IMR-90 (cell line): ENCODE measurements at regions not wholly inside any gene's neighbourhood (a gene's known extent, or its start where the extent isn't known, plus 50 kb on each side); places are given as distances from the start of the nearest gene placed in this dataset.

Experiments used
- ATAC-seq: fragments of 200-7000 bp; cut with Tn5 transposase; 2 replicates; pipeline ENCODE4 v1.9.1; 2020; ENCODE audit warnings: low read depth, mild to moderate bottlenecking, moderate library complexity
- BruUV-seq: library from RNA; stranded (reverse); fragments of 400-500 nt; replicated peaks from 2 replicates; lab custom pipeline; 2021; lab: Mats Ljungman, UMichigan
- CTCF ChIA-PET: fragments of 300-600 bp; formaldehyde crosslinking; extraction: SDS; loops from one replicate; lab custom pipeline; 2021; ENCODE audit warnings: antibody characterized with exemption; lab: Yijun Ruan, JAX
- POLR2A ChIA-PET: fragments of 300-600 bp; sonication (Branson Sonifier 250); formaldehyde crosslinking; loops from one replicate; lab custom pipeline; 2022; ENCODE audit warnings: antibody characterized with exemption; ENCODE audit not compliant: unreplicated experiment; lab: Charles Lee
- DNase-seq: peaks from one replicate; pipeline ENCODE4 v3.0.0; 2013
- H2AFZ ChIP-seq: replicated peaks from 2 replicates; pipeline ENCODE3; 2013; ENCODE audit warnings: low read length, mild to moderate bottlenecking; ENCODE audit not compliant: poor library complexity
- H2AK5ac ChIP-seq: 2 replicates; pipeline ENCODE4 v1.6.1; 2013; ENCODE audit warnings: low read depth, low read length, inconsistent platforms
- H2AK9ac ChIP-seq: replicated peaks from 2 replicates; pipeline ENCODE3; 2013; ENCODE audit warnings: mild to moderate bottlenecking, low read depth, low read length, moderate library complexity; ENCODE audit not compliant: poor library complexity
- H2BK120ac ChIP-seq: 2 replicates; pipeline ENCODE4 v1.6.1; 2013; ENCODE audit warnings: low read depth, low read length, inconsistent platforms
- H2BK15ac ChIP-seq: 3 replicates; pipeline ENCODE4 v1.6.1; 2013; ENCODE audit warnings: low read depth, low read length, inconsistent platforms
- H2BK20ac ChIP-seq: 2 replicates; pipeline ENCODE4 v1.6.1; 2013; ENCODE audit warnings: low read depth, mild to moderate bottlenecking, inconsistent platforms, low read length, moderate library complexity
- H2BK5ac ChIP-seq: 2 replicates; pipeline ENCODE4 v1.6.1; 2013; ENCODE audit warnings: mild to moderate bottlenecking, low read depth, low read length, inconsistent platforms; ENCODE audit not compliant: poor library complexity, severe bottlenecking
- H3K14ac ChIP-seq: replicated peaks from 2 replicates; pipeline ENCODE4 v1.6.1; 2013; ENCODE audit warnings: low read depth, low read length, inconsistent platforms
- H3K18ac ChIP-seq: 2 replicates; pipeline ENCODE4 v1.6.1; 2013; ENCODE audit warnings: low read depth, low read length, control low read depth
- H3K23ac ChIP-seq: 2 replicates; pipeline ENCODE4 v1.6.1; 2013; ENCODE audit warnings: low read depth, low read length, inconsistent platforms
- H3K27ac ChIP-seq: 2 replicates; pipeline ENCODE4 v1.5.1; 2013; ENCODE audit warnings: mild to moderate bottlenecking, control low read depth, low read length; ENCODE audit not compliant: insufficient read depth
- H3K27me3 ChIP-seq: 2 replicates; pipeline ENCODE4 v1.6.1; 2013; ENCODE audit warnings: low read length; ENCODE audit not compliant: control insufficient read depth, insufficient read depth
- H3K36me3 ChIP-seq: 2 replicates; pipeline ENCODE4 v1.6.1; 2013; ENCODE audit warnings: low read length, mixed read lengths; ENCODE audit not compliant: control insufficient read depth, insufficient read depth
- H3K4ac ChIP-seq: 2 replicates; pipeline ENCODE4 v1.6.1; 2013; ENCODE audit warnings: low read depth, low read length, inconsistent platforms
- H3K4me1 ChIP-seq: 2 replicates; pipeline ENCODE4 v1.6.1; 2013; ENCODE audit warnings: low read length, mixed read lengths; ENCODE audit not compliant: control insufficient read depth, insufficient read depth
- H3K4me2 ChIP-seq: 2 replicates; pipeline ENCODE4 v1.6.1; 2013; ENCODE audit warnings: low read depth, mild to moderate bottlenecking, control low read depth, low read length, moderate library complexity
- H3K4me3 ChIP-seq: 2 replicates; pipeline ENCODE4 v1.5.1; 2013; ENCODE audit warnings: low read depth, mild to moderate bottlenecking, control low read depth, low read length, moderate library complexity; ENCODE audit not compliant: insufficient read depth
- H3K56ac ChIP-seq: 2 replicates; pipeline ENCODE4 v1.6.1; 2013; ENCODE audit warnings: low read length, inconsistent platforms; ENCODE audit not compliant: insufficient read depth; ENCODE audit errors: extremely low read depth
- H3K79me1 ChIP-seq, 2 experiments: 2 replicates each; pipeline ENCODE4 v1.6.1; 2013; ENCODE audit warnings: low read length in 2 of 2, inconsistent platforms in 1 of 2, low read depth in 1 of 2
- H3K9ac ChIP-seq: 2 replicates; pipeline ENCODE4 v1.6.1; 2013; ENCODE audit warnings: low read depth, low read length, control low read depth
- H3K9me1 ChIP-seq: 2 replicates; pipeline ENCODE4 v1.6.1; 2013; ENCODE audit warnings: low read length, inconsistent platforms; ENCODE audit not compliant: insufficient read depth
- H3K9me3 ChIP-seq: 2 replicates; pipeline ENCODE4 v1.6.1; 2013; ENCODE audit warnings: low read length; ENCODE audit not compliant: control insufficient read depth, insufficient read depth
- H4K20me1 ChIP-seq: 2 replicates; pipeline ENCODE4 v1.6.1; 2013; ENCODE audit warnings: low read length, inconsistent platforms; ENCODE audit not compliant: insufficient read depth
- H4K5ac ChIP-seq: 2 replicates; pipeline ENCODE4 v1.6.1; 2013; ENCODE audit warnings: mild to moderate bottlenecking, low read depth, low read length, control low read depth
- H4K8ac ChIP-seq, 2 experiments: 2 replicates each; pipeline ENCODE4 v1.6.1; 2013; ENCODE audit warnings: low read depth in 2 of 2, low read length in 2 of 2, control low read depth in 1 of 2, inconsistent platforms in 1 of 2
- H4K91ac ChIP-seq: 2 replicates; pipeline ENCODE4 v1.6.1; 2013; ENCODE audit warnings: low read depth, low read length, inconsistent platforms; ENCODE audit not compliant: insufficient read depth
- BHLHE40 ChIP-seq: fragments of 150-350 bp; IDR thresholded peaks from 2 replicates; pipeline ENCODE4 v1.6.1; 2016; ENCODE audit warnings: mild to moderate bottlenecking, low read depth, low read length
- CEBPB ChIP-seq: IDR thresholded peaks from 2 replicates; pipeline ENCODE4 v1.6.1; 2012; ENCODE audit warnings: low read depth, low read length, improper control_type of control experiment
- CHD1 ChIP-seq: IDR thresholded peaks from 2 replicates; pipeline ENCODE4 v1.6.1; 2012; ENCODE audit warnings: low read depth, low read length, improper control_type of control experiment
- ELK1 ChIP-seq: fragments of 150-350 bp; IDR thresholded peaks from 2 replicates; pipeline ENCODE4 v1.6.1; 2016; ENCODE audit warnings: low read depth, mild to moderate bottlenecking, low read length, moderate library complexity, borderline replicate concordance
- FOS ChIP-seq: fragments of 150-350 bp; IDR thresholded peaks from 2 replicates; pipeline ENCODE4 v1.6.1; 2016; ENCODE audit warnings: low read depth, low read length
- MAFK ChIP-seq: IDR thresholded peaks from 2 replicates; pipeline ENCODE4 v1.6.1; 2012; ENCODE audit warnings: low read depth, low read length, improper control_type of control experiment
- MAZ ChIP-seq: IDR thresholded peaks from 2 replicates; pipeline ENCODE4 v1.6.1; 2012; ENCODE audit warnings: low read depth, mild to moderate bottlenecking, low read length, improper control_type of control experiment, moderate library complexity, borderline replicate concordance
- MXI1 ChIP-seq: IDR thresholded peaks from 2 replicates; pipeline ENCODE4 v1.6.1; 2012; ENCODE audit warnings: low read depth, mild to moderate bottlenecking, low read length, moderate library complexity, borderline replicate concordance
- POLR2A ChIP-seq: IDR thresholded peaks from 2 replicates; pipeline ENCODE4 v1.6.1; 2012; ENCODE audit warnings: mild to moderate bottlenecking, low read depth, low read length
- RAD21 ChIP-seq: IDR thresholded peaks from 2 replicates; pipeline ENCODE4 v1.6.1; 2012; ENCODE audit warnings: low read length, improper control_type of control experiment
- RCOR1 ChIP-seq: IDR thresholded peaks from 2 replicates; pipeline ENCODE4 v1.6.1; 2012; ENCODE audit warnings: mild to moderate bottlenecking, low read length, improper control_type of control experiment; ENCODE audit not compliant: insufficient replicate concordance
- RFX5 ChIP-seq: IDR thresholded peaks from 2 replicates; pipeline ENCODE4 v1.8.0; 2012; ENCODE audit warnings: low read depth, mild to moderate bottlenecking, low read length, moderate library complexity
- SMC3 ChIP-seq: fragments of 150-350 bp; IDR thresholded peaks from 2 replicates; pipeline ENCODE4 v1.6.1; 2016; ENCODE audit warnings: low read depth, mild to moderate bottlenecking, antibody characterized with exemption, low read length, moderate library complexity
- USF2 ChIP-seq: fragments of 150-350 bp; IDR thresholded peaks from 2 replicates; pipeline ENCODE4 v1.6.1; 2017; ENCODE audit warnings: mild to moderate bottlenecking, antibody characterized with exemption, low read length, low read depth
- dilution Hi-C: fragments of 300-500 bp; cut with HindIII; formaldehyde crosslinking; loops from one replicate; pipeline ENCODE4 v1.14.3; 2018; ENCODE audit warnings: low sequenced_read_pairs; ENCODE audit not compliant: unreplicated experiment
- in situ Hi-C: fragments of 300-500 bp; cut with MboI; formaldehyde crosslinking; loops from 3 replicates; pipeline ENCODE4 v1.14.3; 2019; ENCODE audit warnings: low sequenced_read_pairs, inconsistent platforms, mixed read lengths
- intact Hi-C: fragments of 100-400 bp; cut with micrococcal nuclease; formaldehyde crosslinking; loops from 2 replicates; pipeline ENCODE4 v1.10.0; 2022
- TF ChIP-seq, protein P1 (sequence below): conservative IDR thresholded peaks from 2 replicates; pipeline ENCODE4 v1.5.1; 2012; ENCODE audit warnings: mild to moderate bottlenecking, low read depth, low read length, improper control_type of control experiment

DNA sequence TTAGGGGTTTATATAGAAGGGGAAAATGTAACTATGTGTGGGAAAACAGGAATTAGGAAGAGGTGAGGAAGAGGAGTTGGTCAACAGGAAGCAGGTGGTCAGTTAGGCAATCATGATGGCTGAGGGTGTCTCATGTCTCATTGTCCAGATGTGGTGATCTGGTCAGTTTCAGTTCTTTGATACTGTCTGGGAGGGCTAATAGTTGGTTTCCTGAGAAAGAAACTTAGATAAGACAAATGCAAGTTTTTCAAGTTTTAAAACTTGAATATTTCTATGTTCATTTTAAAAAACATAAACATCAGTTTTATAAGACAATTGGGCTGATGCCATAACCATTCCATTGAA, 1121.8 kb upstream of the USP15 start:
- Histone ChIP-seq H3K9me3 (peaks cover 2% of the 10 kb centered on the region; the same call in 1 of the 2 replicates), H3K4ac (no peak overlapping the region), H2BK120ac (no peak overlapping the region), H3K14ac (no peak overlapping the region), H3K27ac (no peak overlapping the region), H3K23ac (no peak overlapping the region), H3K4me2 (no peak overlapping the region), H2AK9ac (no peak overlapping the region), H2BK5ac (no peak overlapping the region), H4K5ac (no peak overlapping the region), H4K91ac (no peak overlapping the region), H3K36me3 (no peaks in the 10 kb centered on the region), H3K9ac (no peak overlapping the region), H3K4me1 (no peaks in the 10 kb centered on the region), H3K56ac (no peak overlapping the region), H3K9me1 (no peaks in the 10 kb centered on the region), H2BK15ac (no peak overlapping the region), H2AK5ac (no peak overlapping the region), H4K8ac (no peak overlapping the region), H3K4me3 (no peak overlapping the region), H2BK20ac (no peak overlapping the region), H3K27me3 (no peaks in the 10 kb centered on the region), H3K18ac (no peak overlapping the region), H4K20me1 (no peaks in the 10 kb centered on the region), H3K79me1 (no peaks in the 10 kb centered on the region), H2AFZ (no peak overlapping the region)
- dilution Hi-C loops = no loop called here
- POLR2A ChIA-PET = no interaction called here
- CTCF ChIA-PET = no interaction called here
- in situ Hi-C loops = no loop called here
- no peak for TF ChIP-seq MXI1
- no peak for TF ChIP-seq POLR2A
- TF ChIP-seq SMC3 = no peak
- TF ChIP-seq RCOR1 = no peak
- TF ChIP-seq CEBPB = no peak
- TF ChIP-seq MAFK = no peak
- no peak for TF ChIP-seq USF2
- TF ChIP-seq CHD1 = no peak
- no peak for TF ChIP-seq MAZ
- no peak for TF ChIP-seq BHLHE40
- no peak for TF ChIP-seq RFX5
- TF ChIP-seq ELK1 = no peak
- TF ChIP-seq, protein P1, sequence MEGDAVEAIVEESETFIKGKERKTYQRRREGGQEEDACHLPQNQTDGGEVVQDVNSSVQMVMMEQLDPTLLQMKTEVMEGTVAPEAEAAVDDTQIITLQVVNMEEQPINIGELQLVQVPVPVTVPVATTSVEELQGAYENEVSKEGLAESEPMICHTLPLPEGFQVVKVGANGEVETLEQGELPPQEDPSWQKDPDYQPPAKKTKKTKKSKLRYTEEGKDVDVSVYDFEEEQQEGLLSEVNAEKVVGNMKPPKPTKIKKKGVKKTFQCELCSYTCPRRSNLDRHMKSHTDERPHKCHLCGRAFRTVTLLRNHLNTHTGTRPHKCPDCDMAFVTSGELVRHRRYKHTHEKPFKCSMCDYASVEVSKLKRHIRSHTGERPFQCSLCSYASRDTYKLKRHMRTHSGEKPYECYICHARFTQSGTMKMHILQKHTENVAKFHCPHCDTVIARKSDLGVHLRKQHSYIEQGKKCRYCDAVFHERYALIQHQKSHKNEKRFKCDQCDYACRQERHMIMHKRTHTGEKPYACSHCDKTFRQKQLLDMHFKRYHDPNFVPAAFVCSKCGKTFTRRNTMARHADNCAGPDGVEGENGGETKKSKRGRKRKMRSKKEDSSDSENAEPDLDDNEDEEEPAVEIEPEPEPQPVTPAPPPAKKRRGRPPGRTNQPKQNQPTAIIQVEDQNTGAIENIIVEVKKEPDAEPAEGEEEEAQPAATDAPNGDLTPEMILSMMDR = no peak
- TF ChIP-seq FOS = no peak
- TF ChIP-seq RAD21 = no peak
- BruUV-seq = no TSS peak
- intact Hi-C loops = no loop called here
- no peak for ATAC-seq
- no peak for DNase-seq
